Endodermal cell (in vitro differentiated cells): ENCODE measurements at regions not wholly inside any gene's neighbourhood (a gene's known extent, or its start where the extent isn't known, plus 50 kb on each side); places are given as distances from the start of the nearest gene placed in this dataset.

ENCODE experiments used
- DNase-seq: peaks from one replicate; pipeline ENCODE4 v3.0.0-alpha.2; 2017
- H3K27ac ChIP-seq: 2 replicates; pipeline ENCODE4 v1.5.1; 2013; ENCODE audit warnings: mild to moderate bottlenecking, low read depth, low read length, moderate library complexity
- H3K27me3 ChIP-seq: 2 replicates; pipeline ENCODE4 v1.6.1; 2013; ENCODE audit warnings: mild to moderate bottlenecking, low read length, moderate library complexity; ENCODE audit not compliant: insufficient read depth, control insufficient read depth, poor library complexity, severe bottlenecking
- H3K36me3 ChIP-seq: 2 replicates; pipeline ENCODE4 v1.7.0; 2013; ENCODE audit warnings: mild to moderate bottlenecking, low read length, moderate library complexity; ENCODE audit not compliant: control insufficient read depth, insufficient read depth
- H3K4me1 ChIP-seq: one replicate; pipeline ENCODE4 v1.7.0; 2013; ENCODE audit warnings: low read length; ENCODE audit not compliant: control insufficient read depth, insufficient read depth
- H3K4me3 ChIP-seq: 2 replicates; pipeline ENCODE4 v1.5.1; 2013; ENCODE audit warnings: mild to moderate bottlenecking, low read length, moderate library complexity
- H3K9ac ChIP-seq: 2 replicates; pipeline ENCODE4 v1.6.1; 2013; ENCODE audit warnings: mild to moderate bottlenecking, low read length, moderate library complexity; ENCODE audit not compliant: poor library complexity, severe bottlenecking; ENCODE audit errors: extremely low read depth
- H3K9me3 ChIP-seq: 2 replicates; pipeline ENCODE4 v1.6.1; 2013; ENCODE audit warnings: mild to moderate bottlenecking, low read length, moderate library complexity; ENCODE audit not compliant: control insufficient read depth
- H3K27ac Mint-ChIP-seq: 2 replicates; pipeline ENCODE4 v1.8.0; 2020; ENCODE audit warnings: mixed read lengths
- H3K27me3 Mint-ChIP-seq: 2 replicates; pipeline ENCODE4 v1.8.0; 2021; ENCODE audit warnings: mild to moderate bottlenecking, mixed read lengths; ENCODE audit not compliant: insufficient read depth
- H3K36me3 Mint-ChIP-seq: 2 replicates; pipeline ENCODE4 v1.8.0; 2020; ENCODE audit warnings: low read depth, mixed read lengths
- H3K4me1 Mint-ChIP-seq: 2 replicates; pipeline ENCODE4 v1.8.0; 2020; ENCODE audit warnings: mixed read lengths
- H3K4me3 Mint-ChIP-seq: 2 replicates; pipeline ENCODE4 v1.8.0; 2020; ENCODE audit warnings: mild to moderate bottlenecking, moderate library complexity, mixed read lengths
- H3K9me3 Mint-ChIP-seq: 2 replicates; pipeline ENCODE4 v1.8.0; 2020; ENCODE audit warnings: mild to moderate bottlenecking, mixed read lengths
- WGBS, 2 experiments: methylation state at CpG; one replicate each; pipeline versions ENCODE4 v1.1.5 to v1.1.7; 2013; ENCODE audit warnings: missing lambda C conversion rate in 2 of 2, mixed read lengths in 1 of 2; ENCODE audit not compliant: insufficient coverage in 1 of 2, insufficient read length in 1 of 2; 5-methylcytosine and 5-hydroxymethylcytosine counted together
- TF ChIP-seq, protein P1 (sequence below): fragments of 200-600 bp; sonication (generic); conservative IDR thresholded peaks from 2 replicates; pipeline ENCODE4 v1.5.0; 2021; ENCODE audit warnings: antibody characterized with exemption, mild to moderate bottlenecking

- Histone ChIP-seq H3K27ac (no peak overlapping the region), H3K4me3 (no peak overlapping the region), H3K27me3 (no peaks in the 10 kb centered on the region), H3K36me3 (no peaks in the 10 kb centered on the region), H3K9me3 (no peaks in the 10 kb centered on the region), H3K4me1 (no peaks in the 10 kb centered on the region), H3K9ac (no peak overlapping the region)
- H3K4me3 Mint-ChIP-seq, result no peak overlapping the region
- WGBS, 2 experiments, result 84 to 89% methylated on average over 16 to 18 of the region's 18 CpGs
- H3K36me3 Mint-ChIP-seq, result no peaks in the 10 kb centered on the region
- TF ChIP-seq, protein P1, sequence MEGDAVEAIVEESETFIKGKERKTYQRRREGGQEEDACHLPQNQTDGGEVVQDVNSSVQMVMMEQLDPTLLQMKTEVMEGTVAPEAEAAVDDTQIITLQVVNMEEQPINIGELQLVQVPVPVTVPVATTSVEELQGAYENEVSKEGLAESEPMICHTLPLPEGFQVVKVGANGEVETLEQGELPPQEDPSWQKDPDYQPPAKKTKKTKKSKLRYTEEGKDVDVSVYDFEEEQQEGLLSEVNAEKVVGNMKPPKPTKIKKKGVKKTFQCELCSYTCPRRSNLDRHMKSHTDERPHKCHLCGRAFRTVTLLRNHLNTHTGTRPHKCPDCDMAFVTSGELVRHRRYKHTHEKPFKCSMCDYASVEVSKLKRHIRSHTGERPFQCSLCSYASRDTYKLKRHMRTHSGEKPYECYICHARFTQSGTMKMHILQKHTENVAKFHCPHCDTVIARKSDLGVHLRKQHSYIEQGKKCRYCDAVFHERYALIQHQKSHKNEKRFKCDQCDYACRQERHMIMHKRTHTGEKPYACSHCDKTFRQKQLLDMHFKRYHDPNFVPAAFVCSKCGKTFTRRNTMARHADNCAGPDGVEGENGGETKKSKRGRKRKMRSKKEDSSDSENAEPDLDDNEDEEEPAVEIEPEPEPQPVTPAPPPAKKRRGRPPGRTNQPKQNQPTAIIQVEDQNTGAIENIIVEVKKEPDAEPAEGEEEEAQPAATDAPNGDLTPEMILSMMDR, result no peak
- H3K27me3 Mint-ChIP-seq, result peaks cover 3% of the 10 kb centered on the region
- H3K9me3 Mint-ChIP-seq, result peaks cover 17% of the 10 kb centered on the region
- H3K27ac Mint-ChIP-seq, result no peak overlapping the region
- no peak for DNase-seq
- no peaks in the 10 kb centered on the region for H3K4me1 Mint-ChIP-seq
Measured at GRCh38 chr4:8736090-8736825, 135.4 kb downstream of the HMX1 start.

DNA sequence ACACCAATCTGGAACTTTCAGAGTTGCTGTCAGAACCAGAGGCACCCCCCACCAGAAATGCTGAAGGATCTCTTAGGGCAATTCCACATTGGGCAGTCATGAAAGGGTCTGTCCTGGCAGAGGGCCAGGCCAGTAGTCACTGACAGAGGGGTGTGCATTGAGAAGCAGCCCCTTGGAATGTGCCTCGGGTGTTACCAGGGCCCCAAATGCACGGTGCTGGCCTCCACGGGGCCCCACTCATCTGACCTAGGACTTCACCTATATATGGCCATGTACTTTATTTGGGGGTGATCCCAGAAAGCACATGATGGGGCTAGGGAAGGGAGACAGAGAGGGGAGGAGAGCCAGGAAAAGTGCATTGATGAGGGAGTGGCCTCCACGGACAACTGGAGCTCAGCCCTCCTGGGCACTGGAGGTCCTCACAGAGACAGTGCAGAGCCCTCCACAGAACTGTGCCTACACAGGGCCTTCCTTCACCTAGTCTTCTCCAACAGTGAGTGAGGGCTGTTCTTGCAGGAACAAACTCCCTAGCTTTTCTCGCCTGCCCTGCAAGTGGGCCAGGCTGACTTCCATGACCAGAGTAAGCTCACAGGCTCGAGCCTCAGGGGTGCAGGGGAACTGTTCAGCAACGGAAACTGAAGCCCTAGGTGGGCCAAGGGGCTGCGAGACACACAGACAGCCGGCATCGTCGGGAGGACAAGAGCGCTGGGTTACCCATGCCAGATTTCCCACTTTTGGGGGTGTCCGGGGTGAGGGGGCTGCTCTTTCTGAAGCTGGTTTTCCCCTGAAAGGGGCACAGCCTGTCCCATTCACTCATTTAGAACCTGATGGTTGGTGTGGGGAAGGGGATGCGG is 136.2 kb downstream of the HMX1 start:
- 72 to 82% methylated on average over 4 to 14 of the region's 14 CpGs for WGBS, 2 experiments
- Histone ChIP-seq H3K27ac (no peak overlapping the region), H3K9ac (no peak overlapping the region), H3K27me3 (no peaks in the 10 kb centered on the region), H3K4me3 (no peak overlapping the region), H3K9me3 (no peaks in the 10 kb centered on the region), H3K36me3 (no peaks in the 10 kb centered on the region), H3K4me1 (no peaks in the 10 kb centered on the region)
- TF ChIP-seq, protein P1, result no peak
- H3K4me3 Mint-ChIP-seq, result no peak overlapping the region
- H3K4me1 Mint-ChIP-seq, result no peaks in the 10 kb centered on the region
- no peaks in the 10 kb centered on the region for H3K36me3 Mint-ChIP-seq
- no peak overlapping the region for H3K27ac Mint-ChIP-seq
- DNase-seq, result no peak
- peaks cover 3% of the 10 kb centered on the region for H3K27me3 Mint-ChIP-seq
- H3K9me3 Mint-ChIP-seq, result peaks cover 17% of the 10 kb centered on the region

- H3K36me3 ChIP-seq, result no peaks in the 10 kb centered on the region
- H3K27ac Mint-ChIP-seq, result no peak overlapping the region
- H3K4me1 ChIP-seq, result no peaks in the 10 kb centered on the region
- H3K9ac ChIP-seq, result no peak overlapping the region
- WGBS, 2 experiments, result 94 to 96% methylated on average over 3 to 5 of the region's 5 CpGs
- H3K36me3 Mint-ChIP-seq, result no peaks in the 10 kb centered on the region
- H3K9me3 Mint-ChIP-seq, result peaks cover 17% of the 10 kb centered on the region
- H3K27me3 ChIP-seq, result no peaks in the 10 kb centered on the region
- TF ChIP-seq, protein P1, result no peak
- peaks cover 3% of the 10 kb centered on the region for H3K27me3 Mint-ChIP-seq
- no peak overlapping the region for H3K4me3 ChIP-seq
- no peaks in the 10 kb centered on the region for H3K4me1 Mint-ChIP-seq
- no peak overlapping the region for H3K4me3 Mint-ChIP-seq
- no peaks in the 10 kb centered on the region for H3K9me3 ChIP-seq
- no peak overlapping the region for H3K27ac ChIP-seq
- DNase-seq, result peak; percentile 20
Measured at GRCh38 chr4:8732681-8733243, 138.9 kb downstream of the HMX1 start.
